HCT116 (cell line): ENCODE measurements at regions not wholly inside any gene's neighbourhood (a gene's known extent, or its start where the extent isn't known, plus 50 kb on each side); places are given as distances from the start of the nearest gene placed in this dataset.

ENCODE experiments used
- ATAC-seq: fragments of 200-7000 bp; cut with Tn5 transposase; 2 replicates; pipeline ENCODE4 v1.9.1; 2020; ENCODE audit warnings: mild to moderate bottlenecking, moderate library complexity
- BruUV-seq: library from RNA; stranded (reverse); fragments of 400-500 nt; replicated peaks from 2 replicates; lab custom pipeline; 2021; lab: Mats Ljungman, UMichigan
- CTCF ChIA-PET: fragments of 300-600 bp; sonication (Branson Sonifier 250); formaldehyde crosslinking; loops from one replicate; lab custom pipeline; 2021; ENCODE audit warnings: antibody characterized with exemption; lab: Charles Lee
- POLR2A ChIA-PET: fragments of 300-600, 350-600 bp; sonication (Branson Sonifier 250); formaldehyde crosslinking; loops from one replicate; lab custom pipeline; 2021; ENCODE audit warnings: antibody characterized with exemption; lab: Charles Lee
- RAD21 ChIA-PET, 2 experiments: fragments of 300-600 bp; sonication (Branson Sonifier 250); formaldehyde crosslinking; loops; one replicate each; lab custom pipeline; 2023; ENCODE audit warnings: low total read pairs in 2 of 2; ENCODE audit not compliant: uncharacterized antibody in 2 of 2, unreplicated experiment in 2 of 2, low non-redundant PET in 1 of 2; lab: Charles Lee
- DNase-seq: peaks from one replicate; pipeline ENCODE4 v3.0.0-alpha.2; 2010; ENCODE audit warnings: low read depth, low spot score
- H2AFZ ChIP-seq: fragments of 200-600 bp; shearing (Covaris generic), sonication (generic); 2 replicates; pipeline ENCODE4 v1.6.1; 2017; ENCODE audit warnings: low read depth, mixed run types, mixed read lengths, antibody characterized with exemption, low read length; ENCODE audit not compliant: poor library complexity, severe bottlenecking
- H3K27ac ChIP-seq: 2 replicates; pipeline ENCODE4 v1.5.1; 2012; ENCODE audit warnings: low read depth, low read length
- H3K27me3 ChIP-seq: fragments of 200-600 bp; sonication (generic); 2 replicates; pipeline ENCODE4 v1.6.1; 2016; ENCODE audit warnings: mixed run types, low read length, mixed read lengths; ENCODE audit not compliant: insufficient read depth
- H3K36me3 ChIP-seq, 2 experiments: fragments of 200-500 bp in 1 of 2; fragments of 200-600 bp in 1 of 2; sonication (Bioruptor generic) in 1 of 2; sonication (generic) in 1 of 2; 2 replicates each; pipeline versions ENCODE4 v1.5.1 to v1.6.1; 2014 to 2016; ENCODE audit warnings: low read length in 2 of 2, inconsistent platforms in 1 of 2, mixed read lengths in 1 of 2, mixed run types in 1 of 2; ENCODE audit not compliant: insufficient read depth in 2 of 2, control insufficient read depth in 1 of 2
- H3K4me1 ChIP-seq, 2 experiments: fragments of 200-600 bp in 1 of 2; sonication (generic) in 1 of 2; 2 replicates each; pipeline versions ENCODE4 v1.5.1 to v1.6.1; 2012 to 2017; ENCODE audit warnings: low read length in 2 of 2, inconsistent platforms in 1 of 2, mild to moderate bottlenecking in 1 of 2, mixed read lengths in 1 of 2, mixed run types in 1 of 2, moderate library complexity in 1 of 2; ENCODE audit not compliant: insufficient read depth in 2 of 2, control insufficient read depth in 1 of 2
- H3K4me2 ChIP-seq: fragments of 200-600 bp; sonication (generic); 2 replicates; pipeline ENCODE4 v1.6.1; 2017; ENCODE audit warnings: mixed run types, low read length, mixed read lengths
- H3K4me3 ChIP-seq, 2 experiments: fragments of 200-600 bp in 1 of 2; sonication (generic) in 1 of 2; replicated peaks in 1 of 2; 2 replicates each; pipeline ENCODE4 v1.5.1; 2011 to 2016; ENCODE audit warnings: low read length in 2 of 2, control low read depth in 1 of 2, low read depth in 1 of 2, mild to moderate bottlenecking in 1 of 2, mixed read lengths in 1 of 2, mixed run types in 1 of 2
- H3K79me2 ChIP-seq: fragments of 200-600 bp; sonication (generic); 2 replicates; pipeline ENCODE4 v1.6.1; 2017; ENCODE audit warnings: mild to moderate bottlenecking, mixed run types, low read length, moderate library complexity, mixed read lengths; ENCODE audit not compliant: insufficient read depth
- H3K9ac ChIP-seq: fragments of 200-600 bp; sonication (generic); 2 replicates; pipeline ENCODE4 v1.6.1; 2016; ENCODE audit warnings: low read length, mixed read lengths
- H3K9me2 ChIP-seq: fragments of 200-600 bp; sonication (generic), shearing (Covaris generic); 2 replicates; pipeline ENCODE4 v1.6.1; 2017; ENCODE audit warnings: mixed run types, mild to moderate bottlenecking, moderate library complexity; ENCODE audit not compliant: insufficient read depth
- H3K9me3 ChIP-seq, 2 experiments: fragments of 200-500 bp in 1 of 2; fragments of 200-600 bp in 1 of 2; sonication (Bioruptor generic) in 1 of 2; sonication (generic) in 1 of 2; 2 replicates each; pipeline ENCODE4 v1.6.1; 2014 to 2017; ENCODE audit warnings: low read length in 2 of 2, mixed read lengths in 2 of 2, inconsistent platforms in 1 of 2, low read depth in 1 of 2, mild to moderate bottlenecking in 1 of 2, mixed run types in 1 of 2, moderate library complexity in 1 of 2; ENCODE audit not compliant: control insufficient read depth in 1 of 2, insufficient read depth in 1 of 2
- H4K20me1 ChIP-seq: fragments of 200-600 bp; sonication (generic), shearing (Covaris generic); 2 replicates; pipeline ENCODE4 v1.6.1; 2017; ENCODE audit warnings: mixed run types, mild to moderate bottlenecking, moderate library complexity; ENCODE audit not compliant: insufficient read depth
- CBX3 ChIP-seq: IDR thresholded peaks from 2 replicates; pipeline ENCODE4 v1.6.1; 2012; ENCODE audit warnings: low read depth
- EGR1 ChIP-seq: IDR thresholded peaks from 2 replicates; pipeline ENCODE4 v1.6.1; 2012; ENCODE audit warnings: low read depth
- ELF1 ChIP-seq: IDR thresholded peaks from 2 replicates; pipeline ENCODE4 v1.6.1; 2012; ENCODE audit warnings: low read depth, borderline replicate concordance
- FOSL1 ChIP-seq: IDR thresholded peaks from 2 replicates; pipeline ENCODE4 v1.6.1; 2012; ENCODE audit warnings: low read depth
- POLR2AphosphoS5 ChIP-seq: IDR thresholded peaks from 2 replicates; pipeline ENCODE4 v1.6.1; 2011; ENCODE audit warnings: mild to moderate bottlenecking, low read depth, low read length, moderate library complexity
- SP1 ChIP-seq: IDR thresholded peaks from 2 replicates; pipeline ENCODE4 v1.6.1; 2012; ENCODE audit warnings: low read depth
- TCF7L2 ChIP-seq: IDR thresholded peaks from 2 replicates; pipeline ENCODE4 v1.7.0; 2011; ENCODE audit warnings: borderline replicate concordance, inconsistent platforms; ENCODE audit not compliant: insufficient read depth, insufficient read length; ENCODE audit errors: extremely low read depth
- ZBTB33 ChIP-seq: IDR thresholded peaks from 2 replicates; pipeline ENCODE4 v1.6.1; 2011; ENCODE audit warnings: mild to moderate bottlenecking, low read length, moderate library complexity; ENCODE audit not compliant: insufficient replicate concordance; ENCODE audit errors: extremely low read depth
- ZFX ChIP-seq: fragments of 450-650 bp; IDR thresholded peaks from 2 replicates; pipeline ENCODE4 v1.6.1; 2017
- ZNF274 ChIP-seq: fragments of 200-500 bp; sonication (Bioruptor generic); IDR thresholded peaks from 2 replicates; pipeline ENCODE4 v1.6.1; 2014; ENCODE audit warnings: mild to moderate bottlenecking, low read depth, low read length, inconsistent platforms
- intact Hi-C: fragments of 100-400 bp; cut with micrococcal nuclease; formaldehyde crosslinking; loops from 2 replicates; pipeline ENCODE4 v1.10.0; 2022
- TF ChIP-seq, protein P1 (sequence below): IDR thresholded peaks from 2 replicates; pipeline ENCODE4 v1.6.1; 2012; ENCODE audit warnings: low read depth
- TF ChIP-seq, protein P2 (sequence below): IDR thresholded peaks from 2 replicates; pipeline ENCODE4 v1.6.1; 2012
- TF ChIP-seq, protein P3 (sequence below): IDR thresholded peaks from 2 replicates; pipeline ENCODE4 v1.6.1; 2012

DNA sequence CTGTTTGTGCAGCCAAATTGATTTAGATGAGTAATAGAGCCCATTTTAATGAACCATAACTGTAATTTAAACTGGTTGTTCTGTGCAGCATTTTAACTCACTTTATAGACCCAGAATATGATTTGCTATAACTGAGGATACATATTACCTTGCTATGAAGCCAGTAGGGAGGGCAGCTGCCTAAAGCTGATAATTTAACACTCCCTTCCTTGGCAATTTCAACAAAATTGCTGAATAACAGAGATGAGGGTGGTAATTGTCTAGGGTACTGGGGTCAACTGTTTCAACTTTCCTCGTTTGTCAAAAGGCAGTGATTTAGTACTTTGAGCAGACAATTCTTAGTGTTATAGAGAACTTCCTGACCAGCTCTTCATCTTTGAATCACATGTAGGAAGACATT, 304.9 kb upstream of the POU1F1 start (continued):
- TF ChIP-seq, protein P1, sequence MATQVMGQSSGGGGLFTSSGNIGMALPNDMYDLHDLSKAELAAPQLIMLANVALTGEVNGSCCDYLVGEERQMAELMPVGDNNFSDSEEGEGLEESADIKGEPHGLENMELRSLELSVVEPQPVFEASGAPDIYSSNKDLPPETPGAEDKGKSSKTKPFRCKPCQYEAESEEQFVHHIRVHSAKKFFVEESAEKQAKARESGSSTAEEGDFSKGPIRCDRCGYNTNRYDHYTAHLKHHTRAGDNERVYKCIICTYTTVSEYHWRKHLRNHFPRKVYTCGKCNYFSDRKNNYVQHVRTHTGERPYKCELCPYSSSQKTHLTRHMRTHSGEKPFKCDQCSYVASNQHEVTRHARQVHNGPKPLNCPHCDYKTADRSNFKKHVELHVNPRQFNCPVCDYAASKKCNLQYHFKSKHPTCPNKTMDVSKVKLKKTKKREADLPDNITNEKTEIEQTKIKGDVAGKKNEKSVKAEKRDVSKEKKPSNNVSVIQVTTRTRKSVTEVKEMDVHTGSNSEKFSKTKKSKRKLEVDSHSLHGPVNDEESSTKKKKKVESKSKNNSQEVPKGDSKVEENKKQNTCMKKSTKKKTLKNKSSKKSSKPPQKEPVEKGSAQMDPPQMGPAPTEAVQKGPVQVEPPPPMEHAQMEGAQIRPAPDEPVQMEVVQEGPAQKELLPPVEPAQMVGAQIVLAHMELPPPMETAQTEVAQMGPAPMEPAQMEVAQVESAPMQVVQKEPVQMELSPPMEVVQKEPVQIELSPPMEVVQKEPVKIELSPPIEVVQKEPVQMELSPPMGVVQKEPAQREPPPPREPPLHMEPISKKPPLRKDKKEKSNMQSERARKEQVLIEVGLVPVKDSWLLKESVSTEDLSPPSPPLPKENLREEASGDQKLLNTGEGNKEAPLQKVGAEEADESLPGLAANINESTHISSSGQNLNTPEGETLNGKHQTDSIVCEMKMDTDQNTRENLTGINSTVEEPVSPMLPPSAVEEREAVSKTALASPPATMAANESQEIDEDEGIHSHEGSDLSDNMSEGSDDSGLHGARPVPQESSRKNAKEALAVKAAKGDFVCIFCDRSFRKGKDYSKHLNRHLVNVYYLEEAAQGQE, result no peak
- TF ChIP-seq, protein P2, sequence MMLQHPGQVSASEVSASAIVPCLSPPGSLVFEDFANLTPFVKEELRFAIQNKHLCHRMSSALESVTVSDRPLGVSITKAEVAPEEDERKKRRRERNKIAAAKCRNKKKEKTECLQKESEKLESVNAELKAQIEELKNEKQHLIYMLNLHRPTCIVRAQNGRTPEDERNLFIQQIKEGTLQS, result no peak
- TF ChIP-seq CBX3, result no peak
- TF ChIP-seq, all 23 proteins: peak for 0

GRCh38 chr3:87576752-87577151, 300.4 kb upstream of the POU1F1 start:
- no peaks in the 10 kb centered on the region for H3K27me3 ChIP-seq
- H2AFZ ChIP-seq, result no peak overlapping the region
- ChIA-PET POLR2A (no interaction called here), CTCF (no interaction called here), RAD21 (no interaction called here)
- DNase-seq (no peak), ATAC-seq (no peak)
- H3K4me2 ChIP-seq, result no peak overlapping the region
- intact Hi-C loops, result no loop called here
- H3K9me3 ChIP-seq, result no peaks in the 10 kb centered on the region
- no peak overlapping the region for H3K27ac ChIP-seq
- no peaks in the 10 kb centered on the region for H3K36me3 ChIP-seq
- no peaks in the 10 kb centered on the region for H3K79me2 ChIP-seq
- no peak overlapping the region for H3K9ac ChIP-seq
- H3K4me3 ChIP-seq, result no peak overlapping the region
- no peaks in the 10 kb centered on the region for H3K9me2 ChIP-seq
- no TSS peak for BruUV-seq
- no peak for TF ChIP-seq ZNF274
- no peak for TF ChIP-seq FOSL1
- no peak for TF ChIP-seq ZBTB33
- TF ChIP-seq ZFX, result no peak
- no peak for TF ChIP-seq EGR1
- no peak for TF ChIP-seq ELF1
- TF ChIP-seq, protein P2, result no peak
- no peak for TF ChIP-seq TCF7L2
- no peak for TF ChIP-seq SP1
- TF ChIP-seq, protein P3, sequence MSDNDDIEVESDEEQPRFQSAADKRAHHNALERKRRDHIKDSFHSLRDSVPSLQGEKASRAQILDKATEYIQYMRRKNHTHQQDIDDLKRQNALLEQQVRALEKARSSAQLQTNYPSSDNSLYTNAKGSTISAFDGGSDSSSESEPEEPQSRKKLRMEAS, result no peak
- TF ChIP-seq POLR2AphosphoS5, result no peak
- no peaks in the 10 kb centered on the region for H3K4me1 ChIP-seq
- no peaks in the 10 kb centered on the region for H4K20me1 ChIP-seq
